H1 (cell line): ENCODE measurements at regions not wholly inside any gene's neighbourhood (a gene's known extent, or its start where the extent isn't known, plus 50 kb on each side); places are given as distances from the start of the nearest gene placed in this dataset.

Experiments used
- CTBP2 ChIP-seq: IDR thresholded peaks from 2 replicates; pipeline ENCODE4 v1.7.0; 2011; ENCODE audit warnings: borderline replicate concordance, mild to moderate bottlenecking, moderate library complexity, mixed read lengths, low read length; ENCODE audit not compliant: insufficient read depth, insufficient read length
- CTCF ChIP-seq, 3 experiments: IDR thresholded peaks; 1 replicate in 2 of 3; 2 replicates in 1 of 3; pipeline versions ENCODE4 v1.5.1 to v1.6.1; 2011; ENCODE audit warnings: low read length in 3 of 3, mild to moderate bottlenecking in 3 of 3, inconsistent platforms in 2 of 3, low read depth in 1 of 3, moderate library complexity in 1 of 3; ENCODE audit not compliant: insufficient read depth in 1 of 3; ENCODE audit errors: control extremely low read depth in 1 of 3
- EP300 ChIP-seq, 2 experiments: IDR thresholded peaks; 1 replicate in 1 of 2; 2 replicates in 1 of 2; pipeline ENCODE4 v1.6.1; 2011 to 2012; ENCODE audit warnings: low read depth in 2 of 2, low read length in 2 of 2, mild to moderate bottlenecking in 2 of 2, borderline replicate concordance in 1 of 2, inconsistent platforms in 1 of 2, moderate library complexity in 1 of 2
- SIN3A ChIP-seq, 2 experiments: IDR thresholded peaks in 1 of 2; conservative IDR thresholded peaks in 1 of 2; 2 replicates each; pipeline ENCODE4 v1.6.1; 2011 to 2012; ENCODE audit warnings: low read length in 2 of 2, improper control_type of control experiment in 1 of 2, low read depth in 1 of 2, mild to moderate bottlenecking in 1 of 2

GRCh38 chr10:129405389-129405788 lies 61.7 kb upstream of the MGMT start (continued):
- no peak for TF ChIP-seq SIN3A (conservative IDR thresholded peaks at IDR 0.05 in 1 of 2, IDR thresholded peaks at IDR 0.05 in 1 of 2; ENCODE audit: low read depth in 1 of 2, low read length in 2 of 2)
- no peak for TF ChIP-seq CTCF (IDR thresholded peaks at IDR 0.05; ENCODE audit: control extremely low read depth in 1 of 3, insufficient read depth in 1 of 3, low read depth in 1 of 3, low read length in 3 of 3)
- no peak for TF ChIP-seq EP300 (IDR thresholded peaks at IDR 0.05; ENCODE audit: borderline replicate concordance in 1 of 2, low read depth in 2 of 2, low read length in 2 of 2)
- no peak for TF ChIP-seq CTBP2
- TF ChIP-seq, all 59 proteins: peak for 0
